ENCODE measurements at regions not wholly inside any gene's neighbourhood (a gene's known extent, or its start where the extent isn't known, plus 50 kb on each side); places are given as distances from the start of the nearest gene placed in this dataset.

- Histone ChIP-seq H3K9ac (ENCODE audit: low read depth, low read length) (no peak overlapping the region), H3K27me3 (ENCODE audit: insufficient read depth, low read length) (no peaks in the 10 kb centered on the region), H3K36me3 (ENCODE audit: insufficient read depth, low read length) (no peaks in the 10 kb centered on the region), H3K27ac (ENCODE audit: low read depth, low read length) (no peak overlapping the region), H3K4me1 (ENCODE audit: insufficient read depth, low read length) (no peaks in the 10 kb centered on the region), H3K9me3 (ENCODE audit: insufficient read depth, low read depth, low read length) (no peaks in the 10 kb centered on the region), H3K4me3 (ENCODE audit: low read length) (no peak overlapping the region)
- WGBS, result 93% methylated on average over 6 of the region's 6 CpGs
These were observed 184.8 kb upstream of the C1orf174 start for GRCh38 chr1:4084896-4085295.

GRCh38 chr1:4085546-4085945 lies 185.5 kb upstream of the C1orf174 start:
- H3K27me3 ChIP-seq (ENCODE audit: insufficient read depth, low read length), result no peaks in the 10 kb centered on the region
- WGBS, result 86% methylated on average over 4 of the region's 5 CpGs
- H3K4me3 ChIP-seq (ENCODE audit: low read length), result no peak overlapping the region
- no peaks in the 10 kb centered on the region for H3K4me1 ChIP-seq (ENCODE audit: insufficient read depth, low read length)
- no peak overlapping the region for H3K9ac ChIP-seq (ENCODE audit: low read depth, low read length)
- H3K27ac ChIP-seq (ENCODE audit: low read depth, low read length), result no peak overlapping the region
- H3K36me3 ChIP-seq (ENCODE audit: insufficient read depth, low read length), result no peaks in the 10 kb centered on the region
- H3K9me3 ChIP-seq (ENCODE audit: insufficient read depth, low read depth, low read length), result no peaks in the 10 kb centered on the region

DNA sequence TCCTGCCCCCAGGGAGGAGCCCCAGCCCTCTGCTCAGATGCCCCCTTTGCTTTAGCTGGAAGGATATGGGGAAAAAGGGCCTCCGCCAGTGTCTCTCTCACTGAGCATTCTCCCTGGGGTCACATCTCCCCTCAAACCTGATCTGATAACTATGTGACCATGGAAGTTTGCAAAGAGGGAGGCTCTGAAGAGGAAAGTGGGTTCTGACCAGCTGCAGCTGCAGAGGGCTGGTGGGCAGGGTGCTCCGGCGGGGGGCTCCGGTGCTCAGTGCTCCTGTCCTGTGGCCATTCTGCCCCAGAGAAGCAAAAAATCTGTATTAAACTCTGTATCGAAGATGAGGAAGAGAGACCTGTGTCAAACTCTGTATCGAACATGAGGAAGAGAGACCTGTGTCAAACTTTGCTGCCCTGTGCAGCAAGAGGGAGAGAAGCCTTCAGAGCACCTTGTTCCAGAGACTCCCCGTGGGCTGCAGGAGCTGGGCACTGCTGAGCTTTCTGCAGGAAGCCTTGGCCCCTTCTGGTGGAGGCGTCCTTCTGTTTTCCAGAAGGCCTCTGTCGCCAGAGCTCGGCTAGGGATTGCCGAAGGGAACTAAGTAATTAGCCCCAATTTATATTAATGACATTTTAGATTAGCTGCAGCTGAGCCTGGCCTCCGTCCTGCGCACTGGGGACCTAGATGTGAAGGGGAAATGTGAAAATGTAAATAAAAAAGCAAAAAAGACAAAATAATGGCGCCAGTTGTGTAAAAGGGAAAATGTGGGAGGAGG lies 186.2 kb upstream of the C1orf174 start:
- Histone ChIP-seq H3K9me3 (ENCODE audit: insufficient read depth, low read depth, low read length) (no peaks in the 10 kb centered on the region), H3K4me3 (ENCODE audit: low read length) (no peak overlapping the region), H3K36me3 (ENCODE audit: insufficient read depth, low read length) (no peaks in the 10 kb centered on the region), H3K27me3 (ENCODE audit: insufficient read depth, low read length) (no peaks in the 10 kb centered on the region), H3K4me1 (ENCODE audit: insufficient read depth, low read length) (no peaks in the 10 kb centered on the region), H3K9ac (ENCODE audit: low read depth, low read length) (no peak overlapping the region), H3K27ac (ENCODE audit: low read depth, low read length) (no peak overlapping the region)
- 93% methylated on average over 12 of the region's 14 CpGs for WGBS

DNA sequence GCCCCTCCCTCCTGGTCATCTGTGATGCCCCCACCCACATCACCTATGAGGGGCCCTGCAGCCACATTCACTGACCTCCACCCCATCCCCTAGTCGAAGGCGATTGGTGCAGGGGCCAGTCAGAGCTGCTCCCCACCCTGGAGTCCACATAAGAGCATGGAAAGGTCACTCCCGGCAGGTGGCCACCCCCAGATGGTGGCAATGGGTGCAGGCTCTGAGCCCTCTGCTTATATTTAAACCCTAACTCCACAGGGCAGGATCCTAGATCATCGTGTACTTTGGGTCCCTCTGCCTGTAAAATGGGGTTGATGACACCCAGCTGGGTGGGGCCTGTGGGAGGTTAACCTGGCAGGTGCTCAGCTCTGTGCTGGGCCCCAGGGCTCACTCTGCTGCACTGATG lies 186.8 kb upstream of the C1orf174 start:
- Histone ChIP-seq H3K9ac (ENCODE audit: low read depth, low read length) (no peak overlapping the region), H3K4me3 (ENCODE audit: low read length) (no peak overlapping the region), H3K27ac (ENCODE audit: low read depth, low read length) (no peak overlapping the region), H3K4me1 (ENCODE audit: insufficient read depth, low read length) (no peaks in the 10 kb centered on the region), H3K27me3 (ENCODE audit: insufficient read depth, low read length) (no peaks in the 10 kb centered on the region), H3K9me3 (ENCODE audit: insufficient read depth, low read depth, low read length) (no peaks in the 10 kb centered on the region), H3K36me3 (ENCODE audit: insufficient read depth, low read length) (no peaks in the 10 kb centered on the region)
- 94% methylated on average over 4 of the region's 4 CpGs for WGBS

- H3K9me3 ChIP-seq (ENCODE audit: insufficient read depth, low read depth, low read length), result no peaks in the 10 kb centered on the region
- H3K9ac ChIP-seq (ENCODE audit: low read depth, low read length), result no peak overlapping the region
- no peaks in the 10 kb centered on the region for H3K36me3 ChIP-seq (ENCODE audit: insufficient read depth, low read length)
- H3K4me3 ChIP-seq (ENCODE audit: low read length), result no peak overlapping the region
- H3K27me3 ChIP-seq (ENCODE audit: insufficient read depth, low read length), result no peaks in the 10 kb centered on the region
- H3K27ac ChIP-seq (ENCODE audit: low read depth, low read length), result no peak overlapping the region
- 82% methylated on average over 9 of the region's 9 CpGs for WGBS
- no peaks in the 10 kb centered on the region for H3K4me1 ChIP-seq (ENCODE audit: insufficient read depth, low read length)
These were observed 187.7 kb upstream of the C1orf174 start for GRCh38 chr1:4087530-4088420.

DNA sequence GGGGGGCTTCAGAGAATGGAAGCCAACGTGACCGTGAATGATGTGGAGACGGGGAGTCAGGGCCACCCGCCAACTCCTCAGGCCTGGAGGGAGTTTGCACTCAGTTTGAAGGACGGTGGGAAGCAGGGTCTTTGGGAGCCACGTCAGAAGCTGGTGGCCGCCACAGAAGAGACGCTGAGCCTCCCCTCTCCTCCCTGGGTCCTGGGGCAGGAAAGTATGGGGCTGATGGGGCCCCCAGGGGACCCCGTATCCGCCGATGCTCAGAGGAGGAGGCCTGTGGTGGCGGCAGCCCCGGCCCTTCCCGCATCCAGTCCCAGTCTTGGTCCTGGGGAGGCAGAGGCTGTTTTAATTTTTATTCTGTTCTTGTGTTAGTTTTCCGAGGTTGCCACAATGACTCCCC lies 188.6 kb upstream of the C1orf174 start:
- no peak overlapping the region for H3K4me3 ChIP-seq (ENCODE audit: low read length)
- 91% methylated on average over 15 of the region's 15 CpGs for WGBS
- H3K27me3 ChIP-seq (ENCODE audit: insufficient read depth, low read length), result no peaks in the 10 kb centered on the region
- H3K9me3 ChIP-seq (ENCODE audit: insufficient read depth, low read depth, low read length), result no peaks in the 10 kb centered on the region
- H3K4me1 ChIP-seq (ENCODE audit: insufficient read depth, low read length), result no peaks in the 10 kb centered on the region
- no peak overlapping the region for H3K9ac ChIP-seq (ENCODE audit: low read depth, low read length)
- H3K36me3 ChIP-seq (ENCODE audit: insufficient read depth, low read length), result no peaks in the 10 kb centered on the region
- H3K27ac ChIP-seq (ENCODE audit: low read depth, low read length), result no peak overlapping the region

- H3K9me3 ChIP-seq (ENCODE audit: insufficient read depth, low read depth, low read length), result no peaks in the 10 kb centered on the region
- no peaks in the 10 kb centered on the region for H3K4me1 ChIP-seq (ENCODE audit: insufficient read depth, low read length)
- no peak overlapping the region for H3K4me3 ChIP-seq (ENCODE audit: low read length)
- H3K27ac ChIP-seq (ENCODE audit: low read depth, low read length), result no peak overlapping the region
- no peaks in the 10 kb centered on the region for H3K27me3 ChIP-seq (ENCODE audit: insufficient read depth, low read length)
- 97% methylated on average over 15 of the region's 15 CpGs for WGBS
- no peak overlapping the region for H3K9ac ChIP-seq (ENCODE audit: low read depth, low read length)
- H3K36me3 ChIP-seq (ENCODE audit: insufficient read depth, low read length), result no peaks in the 10 kb centered on the region
These were observed 189.5 kb upstream of the C1orf174 start for GRCh38 chr1:4089421-4090175.

DNA sequence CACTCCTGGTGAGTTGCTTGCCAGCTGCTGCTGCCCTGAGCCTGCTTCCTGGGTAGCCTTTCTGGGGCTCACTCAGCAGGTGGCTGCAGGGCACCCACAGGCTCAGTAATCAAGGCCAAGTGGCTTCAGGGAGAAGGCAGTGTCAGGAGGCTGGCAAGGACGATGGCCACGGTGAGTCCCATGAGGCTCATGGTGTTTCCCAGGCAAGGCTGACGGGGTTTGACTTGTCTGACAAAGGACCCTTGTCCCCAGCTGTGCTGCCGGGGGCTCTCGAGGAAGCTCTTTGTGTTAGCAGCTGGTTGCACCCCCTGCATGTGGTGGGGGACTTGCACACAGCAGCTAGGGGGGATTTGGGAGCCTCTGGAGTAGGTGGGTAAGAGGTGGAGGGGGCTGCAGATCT lies 190.5 kb upstream of the C1orf174 start:
- no peaks in the 10 kb centered on the region for H3K4me1 ChIP-seq (ENCODE audit: insufficient read depth, low read length)
- no peaks in the 10 kb centered on the region for H3K9me3 ChIP-seq (ENCODE audit: insufficient read depth, low read depth, low read length)
- no peaks in the 10 kb centered on the region for H3K27me3 ChIP-seq (ENCODE audit: insufficient read depth, low read length)
- no peak overlapping the region for H3K27ac ChIP-seq (ENCODE audit: low read depth, low read length)
- no peaks in the 10 kb centered on the region for H3K36me3 ChIP-seq (ENCODE audit: insufficient read depth, low read length)
- H3K4me3 ChIP-seq (ENCODE audit: low read length), result no peak overlapping the region
- WGBS, result 94% methylated on average over 5 of the region's 5 CpGs
- no peak overlapping the region for H3K9ac ChIP-seq (ENCODE audit: low read depth, low read length)

DNA sequence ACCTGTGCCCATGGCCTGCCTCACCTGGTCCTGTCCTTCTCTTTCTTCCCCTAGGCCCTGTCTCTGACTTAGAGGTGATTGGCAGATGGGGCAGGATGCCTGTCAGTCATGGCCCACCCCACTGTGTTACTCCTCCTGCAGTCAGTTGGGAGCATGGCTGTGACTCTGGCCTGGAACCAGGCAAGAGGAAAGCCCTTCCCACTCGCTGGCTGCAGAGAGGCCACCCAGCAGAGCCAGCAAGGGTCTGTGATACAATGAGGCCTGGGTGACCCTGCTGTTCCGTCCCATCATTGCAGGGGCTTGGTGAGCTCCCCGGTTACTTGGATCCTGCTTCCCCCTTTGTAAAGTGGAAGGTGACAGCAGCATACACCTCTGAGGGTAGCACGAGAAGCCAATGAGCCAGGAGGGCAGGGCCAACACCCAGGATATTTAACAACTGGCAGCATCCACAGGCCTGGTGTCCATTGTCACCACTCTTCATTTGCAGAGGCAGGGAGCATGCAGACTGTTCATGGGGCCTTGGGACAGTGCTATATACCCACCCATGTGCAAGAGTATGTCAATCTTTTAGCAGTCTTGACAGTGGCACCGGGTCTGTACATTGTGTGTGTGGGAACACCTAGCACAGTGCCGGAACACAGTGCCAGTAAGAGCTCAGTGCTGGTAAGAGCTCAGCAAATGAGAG lies 191.0 kb upstream of the C1orf174 start:
- Histone ChIP-seq H3K4me3 (ENCODE audit: low read length) (no peak overlapping the region), H3K4me1 (ENCODE audit: insufficient read depth, low read length) (no peaks in the 10 kb centered on the region), H3K9me3 (ENCODE audit: insufficient read depth, low read depth, low read length) (peaks cover 3% of the 10 kb centered on the region; the same call in 1 of the 2 replicates), H3K27ac (ENCODE audit: low read depth, low read length) (no peak overlapping the region), H3K27me3 (ENCODE audit: insufficient read depth, low read length) (no peaks in the 10 kb centered on the region), H3K9ac (ENCODE audit: low read depth, low read length) (no peak overlapping the region), H3K36me3 (ENCODE audit: insufficient read depth, low read length) (no peaks in the 10 kb centered on the region)
- WGBS, result 88% methylated on average over 6 of the region's 6 CpGs

GRCh38 chr1:4091996-4092395 lies 191.9 kb upstream of the C1orf174 start:
- 96% methylated on average over 7 of the region's 7 CpGs for WGBS
- Histone ChIP-seq H3K27ac (ENCODE audit: low read depth, low read length) (no peak overlapping the region), H3K4me1 (ENCODE audit: insufficient read depth, low read length) (no peaks in the 10 kb centered on the region), H3K9me3 (ENCODE audit: insufficient read depth, low read depth, low read length) (peaks cover 6% of the 10 kb centered on the region; the same call in 1 of the 2 replicates), H3K36me3 (ENCODE audit: insufficient read depth, low read length) (no peaks in the 10 kb centered on the region), H3K4me3 (ENCODE audit: low read length) (no peak overlapping the region), H3K27me3 (ENCODE audit: insufficient read depth, low read length) (no peaks in the 10 kb centered on the region), H3K9ac (ENCODE audit: low read depth, low read length) (no peak overlapping the region)
